OCI-LY3 (cell line): ENCODE measurements at regions not wholly inside any gene's neighbourhood (a gene's known extent, or its start where the extent isn't known, plus 50 kb on each side); places are given as distances from the start of the nearest gene placed in this dataset.

Experiments
- H2AFZ ChIP-seq: fragments of 200-600, 300-600 bp; shearing (Covaris generic); 2 replicates; pipeline ENCODE4 v1.6.0; 2014; ENCODE audit warnings: antibody characterized with exemption, low read depth, low read length
- H3K27ac ChIP-seq: fragments of 200-600, 300-600 bp; sonication (generic); 2 replicates; pipeline ENCODE4 v1.5.1; 2014; ENCODE audit warnings: mild to moderate bottlenecking, low read length, moderate library complexity, mixed read lengths
- H3K27me3 ChIP-seq: fragments of 200-600, 300-600 bp; sonication (generic); 2 replicates; pipeline ENCODE4 v1.6.1; 2014; ENCODE audit warnings: low read depth, low read length, mixed read lengths
- H3K36me3 ChIP-seq: fragments of 200-600, 300-600 bp; sonication (generic); replicated peaks from 2 replicates; pipeline ENCODE3; 2014; ENCODE audit warnings: low read depth, low read length, mixed read lengths
- H3K4me1 ChIP-seq: fragments of 300-600, 200-600 bp; sonication (generic); 2 replicates; pipeline ENCODE4 v1.6.1; 2014; ENCODE audit warnings: low read length, mixed read lengths
- H3K4me2 ChIP-seq: fragments of 200-600, 300-600 bp; sonication (generic); 2 replicates; pipeline ENCODE4 v1.6.1; 2014; ENCODE audit warnings: low read length, mixed read lengths
- H3K4me3 ChIP-seq: fragments of 300-600, 200-600 bp; sonication (generic); 2 replicates; pipeline ENCODE4 v1.5.1; 2014; ENCODE audit warnings: antibody characterized with exemption, mild to moderate bottlenecking, low read length, moderate library complexity
- H3K79me2 ChIP-seq: fragments of 300-600, 200-600 bp; shearing (Covaris generic); 2 replicates; pipeline ENCODE4 v1.6.1; 2014; ENCODE audit warnings: mild to moderate bottlenecking, low read length, mixed read lengths
- H3K9ac ChIP-seq: fragments of 300-600, 200-600 bp; shearing (Covaris generic); 2 replicates; pipeline ENCODE4 v1.6.0; 2014; ENCODE audit warnings: mild to moderate bottlenecking, low read length, moderate library complexity
- H3K9me3 ChIP-seq: fragments of 200-600, 300-600 bp; shearing (Covaris generic); 2 replicates; pipeline ENCODE4 v1.6.1; 2014; ENCODE audit warnings: low read length, mixed read lengths; ENCODE audit not compliant: insufficient read depth
- H4K20me1 ChIP-seq: fragments of 200-600, 300-600 bp; sonication (generic); 2 replicates; pipeline ENCODE4 v1.6.1; 2016; ENCODE audit warnings: low read length, mixed read lengths; ENCODE audit not compliant: insufficient read depth
- CTCF ChIP-seq: fragments of 200-600, 300-600 bp; sonication (generic); IDR thresholded peaks from 2 replicates; pipeline ENCODE4 v1.5.1; 2014; ENCODE audit warnings: antibody characterized with exemption, low read length, low read depth
- EZH2phosphoT487 ChIP-seq: fragments of 200-600 bp; shearing (Covaris generic); IDR thresholded peaks from 2 replicates; pipeline ENCODE4 v1.6.1; 2018; ENCODE audit warnings: antibody characterized with exemption, mixed run types, low read depth

- Histone ChIP-seq H3K4me3 (no peak overlapping the region), H3K79me2 (no peaks in the 10 kb centered on the region), H3K27ac (no peak overlapping the region), H3K4me2 (no peak overlapping the region), H3K9ac (no peak overlapping the region), H4K20me1 (no peaks in the 10 kb centered on the region), H3K27me3 (no peaks in the 10 kb centered on the region), H2AFZ (no peak overlapping the region), H3K36me3 (no peaks in the 10 kb centered on the region), H3K4me1 (no peaks in the 10 kb centered on the region), H3K9me3 (no peaks in the 10 kb centered on the region)
- no peak for TF ChIP-seq EZH2phosphoT487
- no peak for TF ChIP-seq CTCF
Measured at GRCh38 chr6:19613678-19614077, 223.5 kb upstream of the ID4 start.

- Histone ChIP-seq H3K27me3 (no peaks in the 10 kb centered on the region), H3K9me3 (no peaks in the 10 kb centered on the region), H3K36me3 (no peaks in the 10 kb centered on the region), H3K27ac (no peak overlapping the region), H3K4me3 (no peak overlapping the region), H3K9ac (no peak overlapping the region), H2AFZ (no peak overlapping the region), H4K20me1 (no peaks in the 10 kb centered on the region), H3K4me1 (no peaks in the 10 kb centered on the region), H3K4me2 (no peak overlapping the region), H3K79me2 (no peaks in the 10 kb centered on the region)
- TF ChIP-seq CTCF (no peak), EZH2phosphoT487 (no peak)
Measured at GRCh38 chr6:19616022-19616421, 221.1 kb upstream of the ID4 start.

GRCh38 chr6:19632230-19632629 is 204.9 kb upstream of the ID4 start:
- Histone ChIP-seq H3K9ac (no peak overlapping the region), H3K4me3 (no peak overlapping the region), H3K9me3 (no peaks in the 10 kb centered on the region), H3K36me3 (no peaks in the 10 kb centered on the region), H2AFZ (no peak overlapping the region), H3K4me1 (no peaks in the 10 kb centered on the region), H4K20me1 (no peaks in the 10 kb centered on the region), H3K27me3 (no peaks in the 10 kb centered on the region), H3K27ac (no peak overlapping the region), H3K79me2 (no peaks in the 10 kb centered on the region), H3K4me2 (no peak overlapping the region)
- no peak for TF ChIP-seq EZH2phosphoT487
- no peak for TF ChIP-seq CTCF

GRCh38 chr6:19632786-19633185 is 204.4 kb upstream of the ID4 start:
- Histone ChIP-seq H3K4me3 (no peak overlapping the region), H4K20me1 (no peaks in the 10 kb centered on the region), H2AFZ (no peak overlapping the region), H3K36me3 (no peaks in the 10 kb centered on the region), H3K27me3 (no peaks in the 10 kb centered on the region), H3K4me1 (no peaks in the 10 kb centered on the region), H3K27ac (no peak overlapping the region), H3K79me2 (no peaks in the 10 kb centered on the region), H3K4me2 (no peak overlapping the region), H3K9me3 (no peaks in the 10 kb centered on the region), H3K9ac (no peak overlapping the region)
- TF ChIP-seq CTCF: no peak
- TF ChIP-seq EZH2phosphoT487: no peak
